Forelimb muscle (tissue), 1 donor: ENCODE measurements at regions not wholly inside any gene's neighbourhood (a gene's known extent, or its start where the extent isn't known, plus 50 kb on each side); places are given as distances from the start of the nearest gene placed in this dataset.
"Not testable (repeated sequence)": the region's sequence is repeated elsewhere in the genome, so short reads cannot be mapped to it uniquely, and the experiment has no call there.

Source experiments
- DNase-seq: peaks from one replicate; pipeline ENCODE4 v3.0.0-alpha.2; 2013; ENCODE audit warnings: low read depth

DNA sequence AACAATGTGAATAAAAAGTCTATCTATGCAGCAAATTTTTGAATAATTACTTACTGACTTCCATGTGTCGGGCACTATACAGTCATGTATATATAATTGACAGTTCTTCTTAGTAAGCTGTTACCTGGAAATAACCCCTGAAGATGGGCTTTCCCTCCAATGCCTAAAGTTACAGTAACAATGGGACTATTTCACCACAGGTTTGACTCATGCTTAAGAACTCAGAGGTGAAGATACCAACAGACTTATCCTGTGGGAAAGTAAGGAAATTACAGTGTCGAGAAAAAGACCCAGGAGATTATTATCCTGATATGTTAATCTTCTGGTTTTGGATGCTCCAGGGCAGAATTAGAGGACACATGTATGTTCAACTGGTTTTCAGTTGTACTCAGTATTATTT lies 601.5 kb upstream of the SOX9 start:
- DNase-seq, result no peak

- no peak for DNase-seq
These were observed 599.1 kb upstream of the SOX9 start for GRCh38 chr17:71521724-71522123.

- no peak for DNase-seq
These were observed 598.4 kb upstream of the SOX9 start for GRCh38 chr17:71522383-71522782.

DNA sequence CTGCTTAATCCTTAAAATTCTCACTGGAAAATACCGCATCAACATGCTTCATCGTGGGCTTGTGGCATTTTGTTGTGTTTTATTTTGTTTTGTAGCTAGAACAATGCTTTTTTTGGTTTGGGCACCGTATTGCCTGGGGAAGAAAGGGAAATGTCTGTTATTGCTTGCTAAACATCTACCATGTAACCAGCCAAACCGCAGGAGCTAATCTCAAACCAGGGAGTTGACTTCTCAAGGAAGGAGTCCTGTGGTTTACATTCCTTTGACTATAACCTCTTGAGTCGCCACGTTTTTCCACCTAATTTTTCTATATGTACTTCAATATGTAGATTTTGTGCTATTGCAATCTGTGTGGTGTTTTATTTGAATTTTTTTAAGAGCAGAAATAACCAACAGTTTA lies 593.5 kb upstream of the SOX9 start:
- no peak for DNase-seq

GRCh38 chr17:71528210-71528609 lies 592.6 kb upstream of the SOX9 start:
- no peak for DNase-seq

DNA sequence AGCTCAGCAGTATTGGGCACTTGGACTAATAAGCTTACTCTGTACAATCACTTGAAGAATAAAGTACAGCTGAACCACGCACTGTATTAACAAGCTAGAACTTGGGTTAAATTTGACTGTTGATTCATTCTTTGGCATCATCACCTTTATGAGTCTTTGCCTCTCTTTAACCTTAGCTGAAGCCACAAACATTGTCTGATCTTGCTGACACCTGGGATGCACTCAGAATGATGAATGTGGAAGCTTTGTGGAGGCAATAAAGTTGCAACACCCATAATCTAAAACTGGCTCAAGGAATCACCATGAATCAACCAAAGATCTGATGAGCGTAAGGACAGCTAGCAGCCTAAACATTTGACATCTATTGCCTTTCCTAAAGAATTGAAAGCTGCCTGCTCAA lies 590.6 kb upstream of the SOX9 start:
- DNase-seq, result no peak

GRCh38 chr17:71535321-71535720 lies 585.5 kb upstream of the SOX9 start:
- no peak for DNase-seq

GRCh38 chr17:71546419-71546818 lies 574.4 kb upstream of the SOX9 start:
- no peak for DNase-seq

DNA sequence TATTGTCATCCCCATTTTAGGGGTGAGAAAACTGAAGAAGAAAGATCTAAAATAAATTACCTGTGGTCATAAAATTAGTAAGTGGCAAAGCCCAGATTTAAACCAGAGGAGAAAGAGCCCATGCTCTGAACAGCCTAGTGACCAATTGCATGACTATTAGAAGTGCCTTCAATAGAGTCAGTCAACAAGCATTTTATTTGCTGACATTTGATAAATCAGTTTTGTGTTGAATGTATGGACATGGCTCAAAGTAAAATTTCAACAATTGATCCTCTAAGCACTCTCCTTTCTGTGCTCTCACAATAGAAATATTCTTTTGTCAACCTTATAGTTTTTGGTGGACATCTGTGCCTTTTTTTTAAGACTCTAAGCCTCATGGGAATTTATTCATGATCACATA lies 572.9 kb upstream of the SOX9 start:
- DNase-seq, result no peak

- DNase-seq, result no peak
These were observed 572.2 kb upstream of the SOX9 start for GRCh38 chr17:71548540-71549190.

GRCh38 chr17:71550675-71551074 lies 570.1 kb upstream of the SOX9 start:
- DNase-seq, result no peak

DNA sequence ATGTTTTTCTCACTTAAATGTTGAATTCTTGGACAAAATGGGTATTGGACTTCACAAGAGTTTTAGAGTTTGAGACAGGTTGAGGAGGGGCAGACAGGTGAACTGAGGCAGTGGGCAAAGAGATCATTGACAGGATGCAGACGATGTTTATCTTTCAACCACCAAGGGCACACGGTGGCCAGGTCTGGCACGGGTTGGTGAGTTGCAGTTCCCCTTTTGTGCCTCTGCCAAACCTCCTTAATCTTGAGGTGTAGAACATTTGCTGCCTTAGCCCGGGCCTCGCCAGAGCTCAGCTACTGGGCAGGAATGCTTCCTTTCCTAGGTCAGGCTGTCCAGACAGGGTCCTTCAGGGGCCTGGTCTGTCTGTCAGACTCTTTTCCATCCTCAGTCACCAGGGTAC lies 567.4 kb upstream of the SOX9 start:
- DNase-seq, result no peak

- DNase-seq, result no peak
These were observed 561.9 kb upstream of the SOX9 start for GRCh38 chr17:71558901-71559300.

- DNase-seq, result no peak
These were observed 548.5 kb upstream of the SOX9 start for GRCh38 chr17:71572343-71572742.

DNA sequence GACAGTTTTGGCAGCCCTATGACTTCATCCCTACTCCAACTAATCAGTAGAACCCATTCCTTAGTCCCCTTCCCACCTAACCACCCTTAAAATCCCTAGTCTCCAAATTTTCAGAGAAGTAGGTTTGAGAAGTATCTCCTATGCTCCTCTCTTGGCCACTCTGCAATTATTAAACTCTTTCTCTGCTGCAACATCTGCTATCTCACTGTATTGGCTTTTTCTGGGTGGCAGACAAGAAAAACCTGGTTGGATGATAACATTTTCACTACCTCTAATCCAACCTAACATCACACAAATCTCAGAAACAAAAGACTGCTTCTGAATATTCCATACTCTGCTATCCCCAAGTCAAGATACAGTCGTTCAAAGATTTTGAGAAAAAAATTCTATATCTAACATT lies 542.4 kb upstream of the SOX9 start:
- no peak for DNase-seq

- no peak for DNase-seq
These were observed 540.6 kb upstream of the SOX9 start for GRCh38 chr17:71580220-71580619.

DNA sequence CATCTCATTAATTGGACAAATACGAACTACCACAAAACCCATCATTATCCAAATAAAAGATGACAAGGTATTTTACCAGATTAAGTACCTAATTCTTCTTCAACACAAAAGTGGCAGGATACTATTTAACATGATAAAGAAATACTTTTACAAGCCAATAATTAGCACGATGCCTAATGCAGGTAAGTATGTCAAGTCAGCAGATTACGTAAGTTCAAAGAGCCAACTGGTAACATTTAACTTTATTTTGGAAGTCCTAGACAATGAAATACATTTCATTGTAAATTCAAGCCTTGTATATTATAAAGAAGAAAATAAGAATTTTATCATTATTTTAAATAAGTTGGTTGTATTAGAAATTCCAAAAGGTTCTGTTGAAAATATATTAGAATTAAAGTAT lies 535.3 kb upstream of the SOX9 start:
- DNase-seq, result no peak

- DNase-seq, result no peak
These were observed 528.4 kb upstream of the SOX9 start for GRCh38 chr17:71592431-71592830.

DNA sequence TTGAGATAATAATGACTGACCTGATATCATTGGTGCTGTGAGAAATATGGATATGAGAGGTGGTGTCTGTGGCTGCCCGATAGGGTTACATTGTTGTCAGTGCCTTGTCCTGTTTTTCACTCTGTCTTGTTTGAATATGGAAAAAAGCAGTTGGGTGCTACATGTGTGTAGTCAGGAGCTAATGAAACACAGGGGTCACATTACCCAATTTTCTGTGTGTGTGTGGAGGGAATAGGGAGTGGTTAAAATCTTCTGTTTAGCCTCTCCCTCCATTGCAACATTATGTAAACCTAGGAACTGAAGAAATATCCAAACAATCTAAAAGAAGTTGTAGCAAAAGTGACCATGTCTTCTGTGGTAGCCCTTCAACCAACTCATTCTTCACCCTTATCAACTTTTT lies 527.7 kb upstream of the SOX9 start:
- no peak for DNase-seq

DNA sequence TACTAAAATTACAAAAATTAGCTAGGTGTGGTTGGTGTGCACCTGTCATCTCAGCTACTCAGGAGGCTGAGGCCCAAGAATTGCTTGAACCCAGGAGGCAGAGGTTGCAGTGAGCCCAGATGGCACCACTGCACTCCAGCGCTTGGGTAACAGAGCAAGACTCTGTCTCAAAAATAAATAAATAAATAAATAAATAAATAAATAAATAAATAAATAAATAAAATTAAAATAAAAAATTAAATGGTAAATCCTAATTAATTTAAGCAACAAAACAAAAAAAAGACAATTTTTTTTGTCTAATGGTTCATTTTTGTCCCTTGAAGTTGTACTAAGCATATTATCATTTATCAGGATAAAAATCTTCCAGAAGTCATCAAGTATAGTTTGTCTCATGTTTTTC lies 521.2 kb upstream of the SOX9 start:
- DNase-seq, result not testable (repeated sequence)

- no peak for DNase-seq
These were observed 520.6 kb upstream of the SOX9 start for GRCh38 chr17:71600137-71600789.

DNA sequence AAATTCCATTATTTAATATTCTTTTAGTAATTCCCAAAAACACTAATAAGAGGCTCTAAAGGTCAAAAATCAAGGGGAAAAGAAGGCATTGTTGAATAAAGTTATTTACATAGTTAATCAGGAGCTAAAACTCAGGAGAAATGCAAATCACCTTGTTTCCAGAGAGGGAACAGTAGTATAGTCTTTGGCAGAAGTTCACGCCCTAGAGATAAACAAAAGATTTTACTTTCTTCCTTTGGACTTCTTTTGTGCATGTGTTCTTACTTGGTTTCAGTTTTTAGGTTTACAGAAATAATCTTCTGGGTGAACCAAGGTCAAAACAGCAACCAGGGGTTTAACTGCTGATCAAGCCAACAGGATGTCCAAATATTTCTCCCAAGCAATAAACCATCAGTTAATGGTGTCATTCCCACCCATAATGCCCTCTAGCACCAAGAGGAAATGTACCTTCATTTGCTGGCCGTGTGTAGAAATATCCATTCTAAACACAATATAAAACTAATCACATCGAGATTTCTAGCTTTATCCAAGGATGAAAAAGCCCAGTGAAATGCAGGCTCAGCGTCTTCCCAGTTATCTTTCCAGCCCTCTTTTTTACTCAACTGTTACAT lies 518.8 kb upstream of the SOX9 start:
- DNase-seq, result no peak

DNA sequence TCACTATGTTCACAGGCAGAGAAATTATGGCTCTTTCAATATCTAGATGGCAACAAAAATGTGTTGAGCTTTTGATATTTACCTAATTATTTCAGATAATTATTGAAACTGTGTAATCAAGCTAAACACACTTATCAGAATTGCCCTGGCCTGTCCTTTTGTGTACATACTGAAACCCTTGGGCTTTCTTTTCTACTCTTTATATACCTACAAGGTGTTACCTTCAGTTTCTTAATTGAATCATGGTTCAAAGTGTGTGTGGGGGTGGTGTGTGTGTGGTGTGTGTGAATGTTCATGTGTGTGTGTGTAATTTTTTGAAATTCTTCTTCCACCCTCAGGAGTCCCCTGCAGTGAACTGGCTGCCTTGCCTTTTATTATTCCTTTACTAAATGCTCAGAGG lies 506.8 kb upstream of the SOX9 start:
- DNase-seq, result no peak

GRCh38 chr17:71615820-71616219 lies 505.0 kb upstream of the SOX9 start:
- DNase-seq, result no peak
